ENCODE measurements at regions not wholly inside any gene's neighbourhood (a gene's known extent, or its start where the extent isn't known, plus 50 kb on each side); places are given as distances from the start of the nearest gene placed in this dataset.
A peak's percentile ranks its signal among the peaks of the same experiment; 100 is the strongest.

DNA sequence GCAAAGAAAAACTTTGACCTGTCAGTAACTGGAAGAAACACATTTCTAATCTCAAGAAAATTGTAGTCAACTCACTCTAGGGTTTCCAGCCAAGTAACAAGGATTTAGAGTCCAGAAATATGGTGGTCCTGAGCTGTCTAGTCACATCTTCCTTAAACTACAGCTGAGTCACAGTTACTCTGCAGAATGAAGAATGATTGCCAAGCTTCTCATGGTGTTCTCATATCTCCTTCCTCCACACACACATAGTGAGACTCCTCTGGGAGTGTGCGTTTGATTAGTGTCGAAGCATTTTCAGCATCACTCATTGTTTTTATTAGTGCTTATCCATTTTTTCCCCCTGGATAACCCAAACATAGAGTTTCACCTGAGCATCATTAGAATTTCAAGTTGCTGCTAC lies 93.1 kb upstream of the CXCL12 start:
- peak; percentile 17 for DNase-seq

GRCh38 chr10:44478876-44479705 lies 94.2 kb upstream of the CXCL12 start:
- peak; percentile 4 for DNase-seq

GRCh38 chr10:44492678-44493077 lies 107.8 kb upstream of the CXCL12 start:
- DNase-seq: no peak

- DNase-seq: no peak
Measured at GRCh38 chr10:44498222-44498621, 113.3 kb upstream of the CXCL12 start.

DNA sequence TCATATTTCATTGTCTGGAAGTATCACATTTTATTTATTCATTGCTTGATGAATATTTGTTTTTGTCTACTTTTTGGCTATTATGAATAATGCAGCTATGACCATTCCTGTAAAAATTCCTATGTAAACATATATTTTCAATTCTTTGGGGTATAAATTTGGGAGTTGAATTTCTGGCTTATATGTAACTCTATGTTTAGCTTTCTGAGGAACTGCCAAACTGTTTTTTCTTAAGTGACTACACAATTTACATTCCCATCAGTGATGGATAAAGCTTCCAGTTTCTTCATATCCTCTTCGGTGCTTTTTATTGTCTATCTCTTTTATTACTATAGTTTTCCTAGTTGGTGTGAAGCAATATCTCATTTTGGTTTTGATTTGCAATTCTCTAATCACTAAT lies 115.6 kb upstream of the CXCL12 start:
- DNase-seq: no peak

DNA sequence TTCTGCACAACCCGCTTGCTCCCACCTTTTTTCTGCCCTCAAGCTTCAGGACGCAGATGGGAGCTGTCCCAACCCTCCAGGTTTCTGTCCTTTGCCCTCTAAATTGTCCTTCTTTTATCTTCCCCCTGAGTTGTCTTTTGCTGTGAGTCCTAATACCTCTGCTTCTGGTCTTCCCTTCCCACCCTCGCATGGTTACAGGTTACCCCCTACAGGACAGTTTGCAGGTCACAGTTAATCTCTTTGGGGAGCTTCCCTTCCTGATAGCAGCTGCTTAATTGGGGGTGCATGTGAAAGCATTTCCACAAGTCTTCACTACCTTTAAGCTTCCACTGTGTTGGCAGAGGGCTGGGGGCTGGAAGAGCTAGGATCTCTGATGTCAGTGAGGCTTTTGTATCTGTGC lies 121.5 kb upstream of the CXCL12 start:
- no peak for DNase-seq

GRCh38 chr10:44510379-44511115 lies 125.7 kb upstream of the CXCL12 start:
- no peak for DNase-seq

DNA sequence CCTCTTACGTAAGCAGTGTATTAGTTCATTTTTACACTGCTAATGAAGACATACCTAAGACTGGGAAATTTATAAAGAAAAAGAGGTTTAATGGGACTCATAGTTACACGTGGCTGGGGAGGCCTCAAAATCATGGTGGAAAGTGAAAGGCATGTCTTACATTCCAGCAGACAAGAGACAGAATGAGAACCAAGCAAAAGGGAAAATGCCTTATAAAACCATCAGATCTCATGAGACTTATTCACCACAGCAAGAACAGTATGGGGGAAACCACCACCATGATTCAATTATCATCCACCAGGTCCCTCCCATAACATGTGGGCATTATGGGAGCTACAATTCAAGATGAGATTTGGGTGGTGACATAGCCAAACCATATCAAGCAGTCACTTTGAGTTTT lies 126.3 kb upstream of the CXCL12 start:
- no peak for DNase-seq

DNA sequence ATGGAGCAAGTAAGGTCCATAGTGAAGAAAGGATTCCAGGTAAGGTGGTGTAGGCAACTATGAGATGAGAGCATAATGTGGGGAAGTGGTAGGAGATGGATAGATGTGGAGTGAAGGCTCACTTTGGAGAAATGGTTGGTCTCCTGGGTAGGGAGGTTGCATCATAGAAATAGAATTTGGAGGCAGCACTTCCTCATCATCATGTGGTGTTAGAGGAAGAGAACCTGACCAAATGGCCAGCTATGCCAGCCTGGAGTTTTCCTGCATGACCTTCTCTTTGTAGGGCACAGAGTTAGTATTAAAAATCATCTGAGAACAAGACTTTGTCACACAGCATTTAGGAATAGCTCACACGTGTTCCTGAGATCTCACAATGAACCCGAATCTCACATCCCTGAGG lies 126.7 kb upstream of the CXCL12 start:
- no peak for DNase-seq

DNA sequence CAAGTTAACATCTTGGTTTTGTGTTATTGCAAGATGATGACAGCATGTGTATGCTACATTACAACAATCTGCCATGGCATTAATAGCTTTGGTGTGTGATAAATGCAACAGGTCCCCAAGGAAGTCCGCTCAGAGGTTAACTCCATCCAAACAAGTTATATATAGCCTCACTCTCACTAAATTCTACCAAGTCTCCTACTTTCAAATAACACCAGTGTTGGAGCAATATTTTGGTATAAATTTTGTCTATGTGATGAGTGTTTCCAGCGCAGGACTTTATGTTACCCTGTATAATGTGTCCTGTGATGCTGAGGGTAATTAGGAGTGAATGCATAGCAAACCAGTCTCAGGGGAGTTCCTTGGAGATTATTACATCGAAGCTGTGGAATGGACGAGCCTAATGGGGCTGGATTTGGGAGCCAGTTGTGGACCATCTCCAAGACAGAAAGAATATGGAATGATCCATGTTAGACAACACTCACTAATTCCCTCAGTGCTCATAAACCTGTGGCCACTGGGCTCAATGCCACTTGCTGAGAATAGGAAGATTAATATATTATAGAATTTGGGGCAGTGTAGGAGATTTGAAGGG lies 127.6 kb upstream of the CXCL12 start:
- no peak for DNase-seq

DNA sequence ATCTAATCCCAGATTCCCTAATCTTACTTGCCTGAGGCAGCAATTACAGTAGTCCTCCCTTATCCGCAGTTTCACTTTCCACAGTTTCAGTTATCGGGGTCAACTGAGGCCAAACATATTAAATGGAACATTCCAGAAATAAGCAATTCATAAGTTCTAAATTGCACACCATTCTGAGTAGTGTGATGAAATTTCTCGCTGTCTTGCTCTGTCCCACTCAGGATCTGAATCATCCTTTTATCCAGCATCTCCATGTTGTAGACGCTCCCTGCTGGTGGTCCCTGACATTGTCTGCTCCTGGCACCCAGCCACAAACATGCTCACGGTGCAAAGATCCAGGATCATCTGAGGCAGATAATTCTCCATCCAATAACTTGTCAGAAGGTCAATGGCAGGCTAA lies 128.7 kb upstream of the CXCL12 start:
- DNase-seq: no peak

GRCh38 chr10:44516891-44517290 lies 132.0 kb upstream of the CXCL12 start:
- no peak for DNase-seq

DNA sequence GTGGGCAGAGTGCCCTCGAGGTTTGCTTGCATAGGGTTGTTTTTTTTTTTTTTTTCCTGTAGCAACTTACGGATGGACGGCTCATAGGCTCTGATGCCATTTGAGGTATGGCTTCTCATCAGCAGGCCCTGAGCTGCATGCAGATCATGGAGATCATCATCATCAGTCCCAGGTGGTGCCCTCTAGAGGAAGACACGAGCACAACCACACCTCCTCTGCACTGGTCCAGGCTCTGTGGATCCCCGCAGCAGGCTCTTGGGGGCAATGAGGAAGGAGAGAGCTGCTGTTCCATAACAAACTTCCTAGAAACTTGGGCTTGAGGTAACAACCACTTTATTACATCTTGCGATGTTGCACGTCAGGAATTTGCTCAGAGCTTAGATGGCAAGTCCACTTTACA lies 132.7 kb upstream of the CXCL12 start:
- DNase-seq: peak; percentile 5

GRCh38 chr10:44519361-44519760 lies 134.5 kb upstream of the CXCL12 start:
- DNase-seq: no peak

DNA sequence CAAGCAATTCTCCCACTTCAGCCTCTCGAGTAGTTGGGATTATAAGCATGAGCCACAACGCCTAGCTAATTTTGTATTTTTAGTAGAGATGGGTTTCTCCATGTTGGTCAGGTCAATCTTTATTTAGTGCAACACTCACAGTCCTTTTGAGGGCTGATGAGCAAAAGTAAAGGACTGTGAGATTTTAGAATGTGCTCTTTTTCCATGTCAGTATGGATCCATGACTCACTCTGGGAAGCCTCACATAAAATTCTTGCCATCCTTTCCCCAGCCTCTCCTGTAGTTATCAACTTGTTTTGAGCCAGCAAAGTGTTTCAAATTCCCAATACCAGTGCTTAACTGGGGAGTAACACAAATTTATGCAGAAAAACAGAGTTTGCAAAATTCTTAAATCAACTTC lies 135.8 kb upstream of the CXCL12 start:
- DNase-seq: no peak

DNA sequence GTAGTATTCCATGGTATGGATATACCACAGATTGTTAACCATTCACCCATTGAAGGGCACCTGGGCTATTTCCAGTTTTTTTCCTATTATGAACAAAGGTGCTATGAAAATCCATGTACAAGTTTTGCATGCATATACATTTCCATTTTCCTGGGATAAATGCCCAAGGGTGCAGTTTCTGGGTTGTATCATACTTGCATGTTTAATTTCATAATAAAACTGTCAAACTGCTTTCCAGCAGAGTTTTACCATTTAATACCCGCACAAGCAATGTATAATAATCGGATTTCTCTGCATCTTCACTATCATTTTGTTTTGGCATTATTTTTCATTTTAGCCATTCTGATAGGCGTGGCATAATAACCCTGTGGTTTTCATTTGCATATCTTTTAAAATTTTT lies 154.3 kb upstream of the CXCL12 start:
- no peak for DNase-seq

- no peak for DNase-seq
Measured at GRCh38 chr10:44552726-44553125, 167.8 kb upstream of the CXCL12 start.

GRCh38 chr10:44557596-44558191 lies 172.8 kb upstream of the CXCL12 start:
- DNase-seq: no peak

GRCh38 chr10:44558521-44558920 lies 173.6 kb upstream of the CXCL12 start:
- no peak for DNase-seq

DNA sequence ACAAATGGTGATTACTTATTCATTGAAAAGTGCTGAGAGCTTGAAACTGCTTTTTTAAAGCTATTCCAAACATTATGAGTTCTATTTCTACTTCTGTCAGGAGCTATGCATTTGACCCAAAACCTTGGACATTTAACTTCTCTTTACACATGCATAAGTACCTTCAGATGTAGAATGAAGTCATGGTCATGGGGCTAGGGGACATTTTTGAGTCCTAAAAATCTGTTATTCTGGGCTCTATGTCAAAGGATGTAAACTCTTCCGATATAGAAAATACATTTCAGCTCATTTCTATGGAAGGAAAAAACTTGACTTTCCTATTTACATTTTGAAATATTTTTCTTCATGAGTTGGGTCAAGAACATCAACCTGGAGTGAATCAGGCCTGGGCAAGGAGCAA lies 179.5 kb upstream of the CXCL12 start:
- no peak for DNase-seq

- DNase-seq: no peak
Measured at GRCh38 chr10:44564790-44565189, 179.9 kb upstream of the CXCL12 start.

DNA sequence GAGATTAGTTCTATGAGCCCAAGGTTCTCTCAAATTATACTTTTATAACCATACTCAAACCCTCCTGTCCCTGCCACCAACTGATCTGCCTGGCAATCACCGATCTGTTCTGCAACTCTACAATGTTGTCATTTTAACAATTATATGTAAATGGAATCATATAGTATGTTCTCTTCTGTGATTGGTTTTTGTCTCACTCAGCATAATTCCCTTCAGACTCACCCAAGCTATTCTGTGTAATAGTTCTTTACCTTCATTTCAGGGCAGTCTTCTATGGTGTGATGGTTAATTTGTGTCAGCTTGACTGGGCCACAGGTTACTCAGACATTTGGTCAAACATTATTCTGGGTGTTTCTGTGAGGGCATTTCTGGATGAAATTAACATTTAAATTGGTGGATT lies 181.9 kb upstream of the CXCL12 start:
- DNase-seq: no peak

DNA sequence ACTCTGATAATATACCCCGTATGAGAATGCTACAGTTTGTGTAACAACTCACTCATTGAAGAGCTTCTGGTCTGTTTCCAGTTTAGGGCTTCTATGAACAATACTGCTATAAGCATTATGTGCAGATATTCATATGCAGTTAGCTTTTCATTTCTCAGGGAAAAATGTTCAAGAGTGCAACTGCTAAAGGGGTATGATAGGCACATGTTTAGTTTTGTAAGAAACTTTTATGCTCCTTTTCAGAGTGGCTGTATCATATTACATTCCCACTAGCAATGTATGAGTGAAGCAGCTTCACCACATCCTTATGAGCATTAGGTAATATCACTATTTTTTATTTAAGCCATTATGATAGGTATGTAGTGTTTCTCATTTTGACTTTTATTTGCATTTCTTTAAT lies 182.6 kb upstream of the CXCL12 start:
- DNase-seq: no peak

Data from OCI-M1 (cell line).